GM21528 (cell line): ENCODE measurements at regions not wholly inside any gene's neighbourhood (a gene's known extent, or its start where the extent isn't known, plus 50 kb on each side); places are given as distances from the start of the nearest gene placed in this dataset.
"Not testable (repeated sequence)": the region's sequence is repeated elsewhere in the genome, so short reads cannot be mapped to it uniquely, and the experiment has no call there.

Experiments
- ATAC-seq: cut with Tn5 transposase; IDR thresholded peaks from one replicate; pipeline ENCODE4 v1.9.1; 2021; ENCODE audit warnings: mild to moderate bottlenecking, moderate library complexity; ENCODE audit not compliant: unreplicated experiment, low FRiP score

DNA sequence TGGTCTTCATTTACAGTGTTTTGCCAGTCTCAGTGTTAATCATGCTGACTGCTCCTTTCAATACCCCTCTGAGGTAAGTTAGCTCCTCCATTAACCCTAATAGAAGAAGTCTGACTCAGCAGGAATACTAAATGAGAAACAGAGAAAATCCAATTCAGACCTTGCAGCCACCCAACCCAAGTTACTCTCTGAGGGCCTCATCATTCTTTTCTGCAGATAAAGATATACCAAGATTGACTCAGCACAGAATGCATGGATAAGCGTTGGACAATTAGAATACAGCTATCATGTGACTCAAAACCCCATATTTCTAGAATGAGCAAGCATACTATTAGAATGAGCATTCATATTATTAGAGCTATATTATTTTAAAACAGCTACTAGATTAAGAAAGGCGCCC is 389.1 kb upstream of the SGO1 start:
- no peak for ATAC-seq

DNA sequence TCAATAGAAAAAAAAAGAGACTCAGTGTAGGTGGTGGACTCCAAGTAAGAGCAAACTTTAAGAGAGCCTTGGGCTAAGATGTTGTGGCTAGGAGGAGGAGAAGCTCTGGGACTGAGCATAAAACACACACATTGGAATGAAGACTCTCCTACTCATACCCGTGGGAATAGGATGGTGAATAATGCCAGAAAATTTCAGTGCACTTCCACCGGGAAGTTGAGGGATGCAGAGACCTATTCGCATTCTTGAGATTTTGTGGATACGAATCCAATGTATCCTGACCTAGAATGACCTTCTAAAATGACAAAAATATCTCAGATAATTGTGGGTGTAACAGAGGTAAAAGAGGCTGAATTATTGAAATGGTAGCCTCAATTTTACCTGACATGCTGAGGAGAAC is 388.7 kb upstream of the SGO1 start:
- no peak for ATAC-seq

DNA sequence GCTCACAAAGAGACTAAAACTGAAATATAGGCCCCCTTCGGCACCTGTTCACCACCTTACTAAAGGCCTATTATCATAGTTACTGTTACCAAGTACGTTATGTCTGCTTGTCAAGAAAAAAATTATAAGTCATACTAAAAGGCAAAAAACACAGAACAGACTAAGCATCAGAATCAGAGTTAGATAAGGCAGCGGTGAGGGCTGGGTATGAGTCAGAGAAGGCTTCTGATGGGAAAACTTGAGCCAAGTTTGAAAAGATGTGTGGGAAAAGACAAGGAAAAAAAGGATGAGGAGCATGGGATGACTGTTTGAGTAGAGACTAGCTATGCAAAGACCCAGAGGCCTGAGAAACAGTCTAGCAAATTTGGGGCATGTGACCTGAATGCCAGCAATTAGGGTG is 387.2 kb upstream of the SGO1 start:
- ATAC-seq, result no peak

DNA sequence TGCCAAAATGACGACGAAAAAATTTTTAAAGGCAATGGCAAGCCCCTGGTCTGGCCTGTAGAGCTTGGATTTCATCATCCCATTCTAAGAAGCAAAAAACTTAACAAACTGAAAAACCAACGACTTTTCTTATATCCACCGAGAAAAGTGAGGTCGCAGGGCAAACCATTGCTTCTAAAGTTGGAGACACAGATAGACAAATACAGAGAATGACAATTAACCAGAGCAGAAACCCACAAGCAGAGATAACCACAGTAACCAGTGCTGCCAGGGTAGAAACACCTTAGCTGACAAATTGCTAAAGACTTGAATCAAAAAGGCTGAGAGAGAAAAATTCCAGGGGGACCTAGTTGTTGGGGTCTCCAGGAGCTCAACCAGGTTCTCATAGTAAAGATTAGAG is 386.5 kb upstream of the SGO1 start:
- no peak for ATAC-seq

DNA sequence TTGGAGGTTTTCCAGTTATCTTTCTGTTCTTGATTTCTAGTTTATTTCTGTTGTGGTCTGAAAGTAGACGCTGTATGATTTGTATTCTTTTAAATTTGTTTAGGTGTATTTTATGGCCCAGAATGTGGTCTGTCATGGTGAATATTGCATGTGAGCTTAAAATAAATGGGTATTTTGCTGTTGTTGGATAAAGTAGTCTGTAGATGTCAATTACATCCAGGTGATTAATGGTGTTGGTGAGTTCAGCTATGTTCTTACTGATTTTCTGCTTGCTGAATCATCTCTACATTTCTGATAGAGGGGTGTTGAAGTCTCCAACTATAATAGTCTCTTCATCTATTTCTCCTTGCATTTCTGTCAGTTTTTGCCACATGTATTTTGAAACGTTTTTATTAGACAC is 383.3 kb upstream of the SGO1 start:
- ATAC-seq, result no peak

DNA sequence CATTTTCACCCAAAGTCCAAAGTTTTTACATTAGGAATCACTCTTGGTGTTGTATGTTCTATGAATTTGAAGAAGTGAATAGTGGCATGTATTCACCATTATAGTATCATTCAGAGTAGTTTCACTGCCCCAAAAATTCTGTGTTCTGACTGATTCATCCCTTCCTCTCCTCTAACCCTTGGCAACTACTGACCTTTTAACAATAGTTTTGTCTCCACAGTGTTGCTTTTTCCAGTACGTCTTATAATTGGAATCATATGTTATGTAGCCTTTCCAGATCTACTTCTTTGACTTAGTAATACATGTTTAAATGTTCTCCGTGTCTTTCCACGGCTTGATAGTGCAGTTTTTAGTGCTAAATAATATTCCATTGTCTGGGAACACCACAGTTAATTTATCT is 379.0 kb upstream of the SGO1 start:
- ATAC-seq, result no peak

DNA sequence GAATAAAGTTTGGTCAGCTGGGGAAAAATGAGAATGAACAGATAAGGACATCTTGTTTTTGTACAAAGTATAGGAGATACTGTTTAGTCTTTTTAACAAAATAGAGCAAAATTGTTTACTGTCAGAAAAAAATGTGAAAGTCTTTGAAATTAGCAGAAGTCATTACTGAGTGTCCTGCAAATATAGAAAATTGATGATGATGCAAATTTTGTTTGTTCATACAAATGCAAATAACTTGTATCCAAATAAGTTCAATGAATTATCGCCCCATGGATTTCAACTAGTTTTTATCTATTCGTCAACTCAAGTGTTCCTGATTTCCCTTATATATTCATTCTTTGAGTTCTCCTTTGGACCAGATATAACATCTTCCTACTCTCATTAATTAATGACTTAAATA is 378.0 kb upstream of the SGO1 start:
- no peak for ATAC-seq

DNA sequence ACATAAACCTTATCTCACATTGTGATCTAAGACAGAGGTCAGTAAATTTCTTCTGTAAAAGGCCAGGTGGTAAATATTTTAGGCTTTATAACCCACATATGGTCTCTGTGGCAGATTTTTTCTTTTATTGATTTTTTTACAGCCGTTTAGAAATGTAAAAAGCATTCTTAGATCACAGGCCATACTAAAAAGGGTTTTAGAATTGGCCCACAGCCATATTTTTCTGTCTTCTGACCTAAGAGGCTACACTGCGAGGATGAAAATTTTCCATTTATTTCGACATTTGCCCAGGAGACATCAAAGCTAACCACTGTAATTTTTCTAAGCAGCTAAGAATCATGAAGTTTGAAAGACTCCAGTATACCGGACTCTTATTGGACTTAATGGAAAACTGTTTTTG is 377.2 kb upstream of the SGO1 start:
- no peak for ATAC-seq

DNA sequence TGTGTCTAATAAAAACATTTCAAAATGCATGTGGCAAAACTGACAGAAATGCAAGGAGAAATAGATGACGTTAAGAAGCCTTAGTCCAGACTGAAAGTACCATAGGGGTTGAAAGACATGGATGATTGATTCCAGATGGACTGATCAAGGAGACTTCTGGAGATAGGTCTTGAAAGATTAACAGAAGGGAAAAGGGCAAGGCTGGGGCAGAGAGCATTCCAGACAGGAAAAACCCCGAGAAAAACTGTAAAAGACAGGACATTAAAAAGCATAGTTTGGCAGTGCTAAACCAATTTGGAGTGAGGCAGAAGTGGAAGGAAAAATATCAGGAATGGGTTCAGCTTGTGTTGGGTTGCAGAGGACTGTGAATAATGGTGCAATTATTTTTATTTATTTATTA is 375.2 kb upstream of the SGO1 start:
- ATAC-seq, result no peak

DNA sequence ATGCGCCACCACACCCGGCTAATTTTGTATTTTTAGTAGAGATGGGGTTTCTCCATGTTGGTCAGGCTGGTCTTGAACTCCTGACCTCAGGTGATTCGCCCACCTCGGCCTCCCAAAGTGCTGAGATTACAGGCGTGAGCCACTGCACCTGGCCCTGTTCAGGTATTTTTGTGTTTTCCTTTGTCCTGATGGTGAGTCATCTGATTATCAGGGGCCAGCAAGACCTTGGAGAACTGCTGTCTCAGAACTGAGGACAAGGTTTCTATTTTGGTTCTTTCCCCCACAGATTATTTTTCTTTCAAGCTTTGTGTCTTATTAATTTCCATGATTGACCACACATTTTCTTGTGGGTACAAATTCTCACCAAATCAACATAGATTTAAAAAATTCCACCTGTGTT is 374.4 kb upstream of the SGO1 start:
- not testable (repeated sequence) for ATAC-seq

DNA sequence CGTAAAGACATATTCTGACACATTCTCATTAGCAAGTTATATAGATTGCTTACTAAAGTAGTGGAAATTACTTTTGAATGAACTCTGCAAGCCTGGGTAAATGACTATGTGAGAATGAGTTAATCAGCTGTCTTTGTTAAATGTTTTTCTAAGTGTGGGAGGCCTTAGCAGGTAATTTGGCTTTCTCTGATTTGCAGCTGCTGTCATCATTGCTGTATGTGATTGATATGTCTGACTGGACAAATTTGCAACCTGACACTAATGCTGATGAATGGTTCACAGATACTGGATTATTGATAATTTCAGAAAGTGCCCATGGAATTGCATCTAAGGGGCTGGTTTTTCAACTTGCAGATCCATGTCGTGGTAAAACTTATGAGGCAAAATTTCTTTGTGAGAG is 372.2 kb upstream of the SGO1 start:
- ATAC-seq, result no peak

DNA sequence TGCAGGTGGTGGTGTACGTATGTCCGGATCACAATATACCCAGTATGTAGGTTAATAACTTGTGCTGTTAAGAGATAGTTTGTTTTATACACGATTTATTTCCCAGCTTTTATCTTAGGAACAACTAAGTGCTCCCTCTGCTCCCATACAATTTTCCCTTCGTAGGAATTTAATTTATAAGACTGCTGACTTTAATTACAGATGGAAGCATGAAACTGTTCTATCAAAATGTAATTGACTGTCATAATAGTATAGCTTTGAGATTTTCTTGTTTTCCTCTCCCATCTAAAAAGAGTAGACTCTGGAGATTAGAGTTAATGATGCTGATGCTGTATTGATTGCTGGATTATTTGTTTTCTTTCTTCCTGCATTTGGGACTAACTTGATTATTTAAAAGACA is 370.7 kb upstream of the SGO1 start:
- ATAC-seq, result no peak

DNA sequence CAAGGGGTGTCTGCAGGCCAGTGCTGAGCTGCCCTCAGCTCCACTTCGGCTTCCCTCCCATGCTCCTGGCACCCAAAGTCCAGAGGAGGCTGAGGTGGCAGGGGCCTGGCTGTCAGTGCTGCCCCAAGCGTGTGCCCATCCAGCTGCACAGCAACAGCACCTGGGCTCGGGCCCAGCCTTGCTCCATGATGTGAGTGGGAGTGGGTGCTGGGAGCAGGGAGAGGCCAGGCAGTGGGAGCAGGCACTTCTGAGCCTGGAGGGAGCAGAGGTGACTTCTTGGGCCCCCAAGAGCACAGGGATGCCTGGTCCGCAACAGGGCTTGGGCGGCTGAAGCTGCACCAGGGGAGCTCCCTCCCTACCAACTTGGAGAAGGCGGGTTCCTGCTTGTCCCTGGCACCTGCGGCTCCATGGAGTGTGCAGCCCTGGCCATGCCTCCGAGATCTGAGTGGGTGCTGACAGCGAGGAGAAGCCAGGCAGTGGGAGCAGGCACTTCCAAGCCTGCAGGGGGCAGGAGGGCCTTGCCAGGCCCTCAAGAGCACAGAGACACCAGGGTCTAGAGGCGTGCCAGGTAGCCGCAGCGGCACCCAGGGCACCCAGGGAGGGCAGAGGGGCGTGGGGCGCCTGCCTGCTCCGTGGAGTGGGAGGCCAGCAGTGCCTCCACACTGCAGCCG is 366.7 kb upstream of the SGO1 start:
- ATAC-seq, result no peak

DNA sequence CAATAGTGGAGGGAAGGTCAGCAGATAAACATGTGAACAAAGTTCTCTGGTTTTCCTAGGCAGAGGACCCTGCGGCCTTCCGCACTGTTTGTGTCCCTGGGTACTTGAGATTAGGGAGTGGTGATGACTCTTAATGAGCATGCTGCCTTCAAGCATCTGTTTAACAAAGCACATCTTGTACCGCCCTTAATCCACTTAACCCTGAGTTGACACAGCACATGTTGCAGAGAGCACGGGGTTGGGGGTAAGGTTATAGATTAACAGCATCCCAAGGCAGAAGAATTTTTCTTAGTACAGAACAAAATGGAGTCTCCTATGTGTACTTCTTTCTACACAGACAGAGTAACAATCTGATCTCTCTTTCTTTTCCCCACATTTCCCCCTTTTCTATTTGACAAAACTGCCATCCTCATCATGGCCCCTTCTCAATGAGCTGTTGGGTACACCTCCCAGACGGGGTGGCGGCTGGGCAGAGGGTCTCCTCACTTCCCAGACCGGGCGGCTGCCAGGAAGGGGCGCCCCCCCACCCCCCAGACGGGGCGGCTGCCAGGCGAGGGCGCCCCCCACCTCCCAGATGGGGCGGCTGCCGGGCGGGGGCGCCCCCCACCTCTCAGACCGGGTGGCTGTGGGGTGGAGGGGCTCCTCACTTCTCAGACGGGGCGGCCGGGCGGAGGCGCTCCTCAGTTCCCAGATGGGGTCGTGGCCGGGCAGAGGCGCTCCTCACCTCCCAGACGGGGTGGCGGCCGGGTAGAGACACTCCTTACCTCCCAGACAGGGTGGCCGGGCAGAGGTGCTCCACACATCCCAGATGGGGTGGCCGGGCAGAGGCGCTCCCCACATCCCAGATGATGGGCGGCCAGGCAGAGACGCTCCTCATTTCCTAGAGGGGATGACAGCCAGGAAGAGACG is 361.6 kb upstream of the SGO1 start:
- ATAC-seq, result not testable (repeated sequence)

DNA sequence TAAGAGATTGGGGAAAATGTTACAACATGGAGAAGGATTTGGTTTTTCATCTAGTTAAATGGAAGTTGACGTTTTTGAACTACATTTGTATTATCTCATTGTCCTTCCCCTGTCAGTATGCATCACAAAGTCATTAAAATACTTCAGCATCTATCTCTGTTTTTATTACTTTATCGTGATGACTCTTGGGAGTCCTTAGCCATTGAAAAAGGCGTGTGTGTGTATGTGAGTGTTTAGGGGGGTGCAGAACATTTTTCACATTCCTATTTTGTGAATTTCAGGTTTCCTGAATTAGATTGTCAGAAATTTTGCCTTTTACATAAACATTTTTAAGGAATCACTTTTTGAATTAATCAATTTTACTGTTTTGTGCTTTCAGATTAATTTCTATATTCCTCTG is 360.6 kb upstream of the SGO1 start:
- no peak for ATAC-seq

DNA sequence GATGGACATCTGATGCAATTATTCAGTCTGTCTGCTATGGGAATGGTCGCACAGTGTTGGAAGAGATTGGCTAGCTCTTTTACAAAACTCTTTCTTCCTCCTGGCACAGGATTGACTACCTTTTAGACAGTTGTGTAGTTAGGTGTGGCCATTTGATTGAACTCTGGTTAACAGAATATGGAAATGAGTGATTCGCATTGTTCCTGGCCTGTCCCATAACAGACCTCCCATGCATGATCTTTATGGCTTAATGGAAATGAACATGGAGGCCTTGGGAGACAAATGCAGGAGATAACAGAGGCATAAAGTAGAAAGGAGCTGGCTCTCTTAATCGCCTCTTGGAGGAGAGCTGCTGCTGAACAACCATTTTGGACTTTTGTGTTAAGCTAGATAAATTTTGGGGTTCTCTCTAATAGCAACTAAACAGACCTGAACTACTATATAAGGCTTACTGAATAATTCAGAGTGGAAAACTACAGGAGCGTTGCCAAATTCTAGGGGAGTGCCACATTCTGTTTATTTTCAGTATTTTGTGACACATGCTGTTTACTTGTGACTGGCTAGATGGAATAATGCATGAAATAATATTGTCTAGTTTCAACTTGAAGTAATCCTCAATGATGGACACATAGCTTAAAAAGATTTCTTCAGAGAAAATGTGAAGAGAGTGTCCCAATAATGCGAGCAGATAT is 357.7 kb upstream of the SGO1 start:
- no peak for ATAC-seq

DNA sequence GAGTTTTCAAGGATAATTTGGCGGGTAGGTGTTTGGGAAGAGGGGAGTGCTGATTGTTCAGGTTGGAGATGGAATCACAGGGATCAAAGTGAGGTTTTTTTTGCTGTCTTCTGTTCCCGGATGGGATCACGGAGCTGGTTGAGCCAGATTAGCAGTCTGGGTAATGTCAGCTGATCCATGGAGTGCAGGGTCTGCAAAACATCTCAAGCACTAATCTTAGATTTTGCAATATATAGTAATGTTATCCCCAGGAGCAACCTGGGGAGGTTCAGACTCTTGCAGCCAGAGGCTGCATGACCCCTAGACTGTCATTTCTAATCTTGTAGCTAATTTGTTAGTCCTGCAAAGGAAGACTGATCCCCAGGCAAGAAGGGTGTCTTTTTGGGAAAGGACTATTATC is 354.1 kb upstream of the SGO1 start:
- no peak for ATAC-seq

DNA sequence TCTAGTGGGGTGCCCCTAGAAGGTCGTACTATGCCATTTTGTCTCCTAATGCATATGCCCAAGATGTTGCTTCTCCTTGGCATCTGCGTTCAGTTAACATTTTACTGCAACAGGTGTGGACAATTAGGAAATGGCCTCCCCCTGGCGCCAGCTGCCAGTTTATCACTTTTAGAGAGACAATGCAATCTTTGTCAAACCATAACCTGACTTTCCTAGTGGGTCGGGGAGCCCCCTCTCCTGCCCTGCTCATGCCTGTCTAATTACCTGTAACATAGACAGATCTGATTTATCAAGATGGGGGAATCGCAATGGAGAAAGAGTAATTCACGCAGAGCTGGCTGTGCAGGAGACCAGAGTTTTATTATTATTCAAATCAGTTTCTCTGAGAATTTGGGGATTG is 353.7 kb upstream of the SGO1 start:
- ATAC-seq, result no peak

DNA sequence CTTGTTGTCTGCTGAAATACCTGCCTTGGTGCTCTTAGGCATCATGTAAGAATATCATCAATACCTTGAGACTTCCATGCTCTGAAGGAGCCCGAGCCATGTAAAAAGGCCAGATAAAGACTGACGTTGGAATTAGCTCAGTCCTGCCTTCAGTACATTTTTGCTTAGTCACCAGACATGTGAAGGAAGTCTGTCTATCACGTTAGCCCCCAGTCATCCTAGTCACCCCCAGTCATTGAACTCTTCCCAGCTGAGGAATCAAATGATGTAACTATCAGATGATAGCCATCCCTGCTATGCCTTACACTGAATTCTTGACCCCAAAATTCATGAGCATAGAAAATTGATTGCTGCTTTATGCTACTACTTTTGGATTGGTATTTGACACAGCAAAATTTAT is 351.2 kb upstream of the SGO1 start:
- no peak for ATAC-seq

DNA sequence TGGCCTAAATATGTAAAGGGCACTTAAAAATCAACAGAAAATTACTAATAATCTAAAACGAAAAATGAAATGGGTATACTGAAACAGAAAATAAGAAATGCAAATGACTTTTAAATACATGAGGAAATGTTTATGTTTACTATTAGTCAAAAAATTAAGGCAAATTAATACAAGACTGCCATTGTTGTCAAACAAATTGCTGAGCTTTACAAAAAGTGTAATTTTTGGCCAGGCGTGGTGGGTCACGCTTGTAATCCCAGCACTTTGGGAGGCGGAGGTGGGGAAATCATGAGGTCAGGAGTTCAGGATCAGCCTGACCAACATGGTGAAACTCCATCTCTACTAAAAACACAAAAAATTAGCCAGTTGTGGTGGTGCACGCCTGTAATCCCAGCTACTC is 343.9 kb upstream of the SGO1 start:
- ATAC-seq, result no peak

DNA sequence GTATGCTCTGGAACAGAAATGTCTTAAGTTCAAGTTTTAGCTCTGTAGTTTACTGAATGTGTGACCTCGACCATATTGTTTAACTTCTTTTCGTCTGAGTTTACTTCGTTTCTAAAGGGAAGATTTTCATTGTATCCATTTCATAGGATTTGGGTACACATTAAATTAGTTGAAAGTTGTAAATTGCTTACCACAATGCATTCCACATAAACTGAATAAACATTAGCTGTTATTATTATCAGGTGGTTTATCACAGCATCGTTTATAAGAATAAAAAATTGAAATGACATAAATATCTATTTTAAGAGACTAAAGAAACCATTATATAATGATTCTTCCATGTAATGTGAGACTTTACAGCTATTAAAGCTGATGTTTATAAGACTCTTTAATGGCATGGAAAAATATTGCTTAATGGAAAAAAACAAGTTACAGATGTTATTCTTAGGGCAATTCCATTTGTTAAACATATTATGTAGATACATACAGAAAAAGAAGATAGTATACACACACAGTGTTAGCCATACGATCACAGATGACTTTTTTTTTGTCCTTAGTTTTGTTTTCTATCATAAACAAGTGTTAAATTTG is 342.3 kb upstream of the SGO1 start:
- ATAC-seq, result no peak
